DND-41 (cell line): ENCODE measurements at regions not wholly inside any gene's neighbourhood (a gene's known extent, or its start where the extent isn't known, plus 50 kb on each side); places are given as distances from the start of the nearest gene placed in this dataset.

Experiments used
- EZH2 ChIP-seq: IDR thresholded peaks from 3 replicates; pipeline ENCODE4 v1.6.1; 2012; ENCODE audit warnings: borderline replicate concordance, low read depth, mild to moderate bottlenecking, moderate library complexity, low read length, inconsistent platforms; ENCODE audit not compliant: severe bottlenecking
- TF ChIP-seq, protein P1 (sequence below): IDR thresholded peaks from 2 replicates; pipeline ENCODE4 v1.5.1; 2012; ENCODE audit warnings: borderline replicate concordance, low read length, moderate library complexity, mild to moderate bottlenecking; ENCODE audit not compliant: poor library complexity, severe bottlenecking; ENCODE audit errors: extremely low read depth

DNA sequence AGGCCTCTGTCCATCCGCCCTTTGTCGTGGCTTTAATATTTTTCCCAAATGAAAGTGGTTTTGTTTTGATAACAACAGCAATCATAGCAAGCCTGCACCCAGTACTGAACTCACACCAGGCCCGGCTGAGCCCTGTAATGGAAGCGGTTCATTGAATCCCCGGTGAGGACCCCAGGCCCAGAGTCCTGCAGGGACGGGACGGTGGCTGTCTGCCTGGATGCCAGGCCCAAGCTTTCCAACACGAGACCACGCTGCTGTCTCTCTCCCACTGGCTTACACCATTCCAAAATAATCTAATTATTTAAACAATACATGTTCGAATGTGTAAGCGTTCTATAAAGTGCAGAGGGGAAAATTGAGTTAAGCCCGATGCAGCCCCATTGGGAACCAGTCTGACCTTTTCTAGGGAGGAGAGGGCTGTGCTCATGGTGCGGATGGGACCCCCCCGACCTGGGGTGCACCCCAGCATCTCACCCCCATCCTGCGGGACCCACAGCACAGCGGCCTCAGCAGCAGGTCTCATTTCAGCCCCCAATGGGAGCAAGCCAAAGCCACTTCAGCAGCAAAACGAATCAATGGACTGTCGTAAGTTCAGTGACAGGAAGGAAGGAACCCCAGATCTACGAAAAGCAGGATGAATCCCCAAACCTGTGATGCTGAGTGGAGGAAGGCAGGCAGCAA lies 1046.9 kb downstream of the BRD1 start:
- TF ChIP-seq, protein P1, sequence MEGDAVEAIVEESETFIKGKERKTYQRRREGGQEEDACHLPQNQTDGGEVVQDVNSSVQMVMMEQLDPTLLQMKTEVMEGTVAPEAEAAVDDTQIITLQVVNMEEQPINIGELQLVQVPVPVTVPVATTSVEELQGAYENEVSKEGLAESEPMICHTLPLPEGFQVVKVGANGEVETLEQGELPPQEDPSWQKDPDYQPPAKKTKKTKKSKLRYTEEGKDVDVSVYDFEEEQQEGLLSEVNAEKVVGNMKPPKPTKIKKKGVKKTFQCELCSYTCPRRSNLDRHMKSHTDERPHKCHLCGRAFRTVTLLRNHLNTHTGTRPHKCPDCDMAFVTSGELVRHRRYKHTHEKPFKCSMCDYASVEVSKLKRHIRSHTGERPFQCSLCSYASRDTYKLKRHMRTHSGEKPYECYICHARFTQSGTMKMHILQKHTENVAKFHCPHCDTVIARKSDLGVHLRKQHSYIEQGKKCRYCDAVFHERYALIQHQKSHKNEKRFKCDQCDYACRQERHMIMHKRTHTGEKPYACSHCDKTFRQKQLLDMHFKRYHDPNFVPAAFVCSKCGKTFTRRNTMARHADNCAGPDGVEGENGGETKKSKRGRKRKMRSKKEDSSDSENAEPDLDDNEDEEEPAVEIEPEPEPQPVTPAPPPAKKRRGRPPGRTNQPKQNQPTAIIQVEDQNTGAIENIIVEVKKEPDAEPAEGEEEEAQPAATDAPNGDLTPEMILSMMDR = no peak
- no peak for TF ChIP-seq EZH2
